ENCODE measurements at regions not wholly inside any gene's neighbourhood (a gene's known extent, or its start where the extent isn't known, plus 50 kb on each side); places are given as distances from the start of the nearest gene placed in this dataset.

GRCh38 chr5:28388428-28388827 is 1350.0 kb upstream of the CDH9 start:
- H3K27me3 ChIP-seq (ENCODE audit: low read depth), result no peaks in the 10 kb centered on the region
- intact Hi-C loops (cut with micrococcal nuclease), result no loop called here

GRCh38 chr5:28386712-28387111 is 1348.3 kb upstream of the CDH9 start:
- Histone ChIP-seq H3K36me3 (no peaks in the 10 kb centered on the region), H3K4me1 (no peaks in the 10 kb centered on the region), H3K27me3 (ENCODE audit: low read depth) (no peaks in the 10 kb centered on the region), H3K27ac (replicated peaks) (no peak overlapping the region), H3K9me3 (replicated peaks) (peaks cover 5% of the 10 kb centered on the region), H3K4me3 (no peak overlapping the region)
- no peak for TF ChIP-seq CTCF (IDR thresholded peaks at IDR 0.05; ENCODE audit: borderline replicate concordance)
- intact Hi-C loops (cut with micrococcal nuclease), result no loop called here
- DNase-seq, result no peak

More at GRCh38 chr5:28388428-28388827, 1350.0 kb upstream of the CDH9 start:
- H3K4me3 ChIP-seq, result no peak overlapping the region
- DNase-seq, result no peak
- no peaks in the 10 kb centered on the region for H3K4me1 ChIP-seq
- no peak overlapping the region for H3K27ac ChIP-seq (replicated peaks)
- no peak for TF ChIP-seq CTCF (IDR thresholded peaks at IDR 0.05; ENCODE audit: borderline replicate concordance)
- no peaks in the 10 kb centered on the region for H3K36me3 ChIP-seq
- peaks cover 5% of the 10 kb centered on the region for H3K9me3 ChIP-seq (replicated peaks)

GRCh38 chr5:28380167-28380566 is 1341.8 kb upstream of the CDH9 start:
- H3K36me3 ChIP-seq, result no peaks in the 10 kb centered on the region
- H3K9me3 ChIP-seq (replicated peaks), result peaks cover 47% of the 10 kb centered on the region
- no peaks in the 10 kb centered on the region for H3K27me3 ChIP-seq (ENCODE audit: low read depth)
- intact Hi-C loops (cut with micrococcal nuclease), result no loop called here
- TF ChIP-seq CTCF (IDR thresholded peaks at IDR 0.05; ENCODE audit: borderline replicate concordance), result no peak
- no peaks in the 10 kb centered on the region for H3K4me1 ChIP-seq
- no peak for DNase-seq
- H3K27ac ChIP-seq (replicated peaks), result no peak overlapping the region
- no peak overlapping the region for H3K4me3 ChIP-seq

- no peak for DNase-seq
These were observed 1336.1 kb upstream of the CDH9 start for GRCh38 chr5:28374492-28374967.

GRCh38 chr5:28370896-28371295 is 1332.5 kb upstream of the CDH9 start:
- Histone ChIP-seq H3K27me3 (ENCODE audit: low read depth) (no peaks in the 10 kb centered on the region), H3K4me1 (no peaks in the 10 kb centered on the region), H3K9me3 (replicated peaks) (peaks cover 24% of the 10 kb centered on the region), H3K4me3 (no peak overlapping the region), H3K27ac (replicated peaks) (no peak overlapping the region), H3K36me3 (no peaks in the 10 kb centered on the region)
- intact Hi-C loops (cut with micrococcal nuclease), result no loop called here
- no peak for DNase-seq
- no peak for TF ChIP-seq CTCF (IDR thresholded peaks at IDR 0.05; ENCODE audit: borderline replicate concordance)

More at GRCh38 chr5:28374492-28374967, 1336.1 kb upstream of the CDH9 start:
- no peaks in the 10 kb centered on the region for H3K27me3 ChIP-seq (ENCODE audit: low read depth)
- no peaks in the 10 kb centered on the region for H3K36me3 ChIP-seq
- intact Hi-C loops (cut with micrococcal nuclease), result no loop called here
- TF ChIP-seq CTCF (IDR thresholded peaks at IDR 0.05; ENCODE audit: borderline replicate concordance), result no peak
- no peaks in the 10 kb centered on the region for H3K4me1 ChIP-seq
- no peak overlapping the region for H3K4me3 ChIP-seq
- peaks cover 50% of the 10 kb centered on the region for H3K9me3 ChIP-seq (replicated peaks)
- no peak overlapping the region for H3K27ac ChIP-seq (replicated peaks)

Measured in left ventricle myocardium inferior (tissue), 1 donor.